ENCODE measurements at regions not wholly inside any gene's neighbourhood (a gene's known extent, or its start where the extent isn't known, plus 50 kb on each side); places are given as distances from the start of the nearest gene placed in this dataset.

DNA sequence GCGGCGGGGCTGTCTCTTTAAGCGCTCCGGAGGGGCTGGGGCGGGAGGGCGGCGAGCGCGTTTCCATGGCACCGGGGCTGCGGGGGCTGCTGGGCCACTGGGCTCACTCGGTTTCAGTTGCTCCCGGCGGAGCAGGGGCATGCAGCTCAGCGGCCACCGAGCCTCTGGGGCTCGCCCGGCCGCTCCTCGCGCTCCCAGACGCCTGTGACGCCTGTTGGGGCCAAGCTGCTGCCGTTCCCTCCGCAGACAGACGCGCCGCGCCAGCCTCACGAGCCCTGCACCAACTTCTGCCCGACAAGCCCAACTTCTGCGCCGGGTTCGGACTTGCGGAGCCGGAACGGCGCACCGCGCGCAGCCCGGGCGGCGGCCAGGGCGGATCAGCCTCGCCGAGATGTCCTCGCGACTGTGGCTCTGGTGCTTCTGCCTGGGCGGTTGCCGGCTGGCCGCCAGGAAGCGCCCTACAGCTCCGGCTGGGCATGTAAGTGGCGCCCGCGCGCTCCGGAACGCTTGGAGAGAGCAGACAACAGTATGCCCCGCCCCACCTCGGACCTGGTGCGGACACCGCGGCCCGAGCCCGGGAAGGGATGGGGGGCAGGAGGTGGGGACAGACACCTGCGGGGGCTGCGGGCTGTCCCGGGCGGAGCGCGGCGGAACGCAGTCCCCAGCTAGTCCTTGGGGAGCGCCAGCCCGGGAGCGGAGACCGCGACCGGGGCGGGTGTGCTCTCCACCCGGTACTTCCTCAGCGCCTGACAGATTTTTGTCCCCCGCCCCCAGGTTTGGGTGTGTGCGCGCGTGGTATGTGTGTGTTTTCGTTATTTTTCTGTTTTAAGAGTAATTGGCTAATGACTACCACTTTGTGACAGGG, 154.1 kb upstream of the GOLIM4 start:
- Mint-ChIP-seq H3K27ac (ENCODE audit: low read depth) (no peak overlapping the region), H3K4me3 (peak overlapping the region; percentile 53), H3K9me3 (peaks cover 9% of the 10 kb centered on the region), H3K36me3 (ENCODE audit: insufficient read depth) (no peaks in the 10 kb centered on the region), H3K27me3 (peaks cover 45% of the 10 kb centered on the region), H3K4me1 (peaks cover 8% of the 10 kb centered on the region)
- ATAC-seq (replicated peaks; ENCODE audit: extremely low read depth, poor library complexity, severe bottlenecking) (no peak), DNase-seq (ENCODE audit: low spot score in 2 of 2) (no peak)

DNA sequence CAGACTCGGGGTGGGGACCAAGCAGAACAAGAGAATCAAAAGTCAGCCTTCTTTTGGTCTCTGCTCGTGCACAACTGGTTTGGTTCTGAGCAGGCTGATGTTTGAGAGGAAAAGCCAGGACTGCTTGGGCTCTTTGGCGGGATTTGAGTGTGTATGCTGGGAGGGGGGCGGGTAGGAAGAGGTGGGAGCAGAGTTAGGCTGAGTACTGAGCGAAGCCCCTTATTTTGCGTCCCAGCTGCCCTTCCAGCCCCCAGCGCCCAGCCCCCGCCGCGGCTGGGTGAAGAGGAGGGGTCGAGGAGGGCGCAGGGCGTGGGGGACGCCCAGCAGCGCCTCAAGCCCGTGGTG, 153.5 kb upstream of the GOLIM4 start:
- Mint-ChIP-seq H3K27me3 (peaks cover 45% of the 10 kb centered on the region), H3K4me3 (peak overlapping the region; percentile 53), H3K4me1 (peaks cover 8% of the 10 kb centered on the region), H3K36me3 (ENCODE audit: insufficient read depth) (no peaks in the 10 kb centered on the region), H3K27ac (ENCODE audit: low read depth) (no peak overlapping the region), H3K9me3 (peaks cover 6% of the 10 kb centered on the region)
- ATAC-seq (replicated peaks; ENCODE audit: extremely low read depth, poor library complexity, severe bottlenecking) (no peak), DNase-seq (ENCODE audit: low spot score in 2 of 2) (no peak)

DNA sequence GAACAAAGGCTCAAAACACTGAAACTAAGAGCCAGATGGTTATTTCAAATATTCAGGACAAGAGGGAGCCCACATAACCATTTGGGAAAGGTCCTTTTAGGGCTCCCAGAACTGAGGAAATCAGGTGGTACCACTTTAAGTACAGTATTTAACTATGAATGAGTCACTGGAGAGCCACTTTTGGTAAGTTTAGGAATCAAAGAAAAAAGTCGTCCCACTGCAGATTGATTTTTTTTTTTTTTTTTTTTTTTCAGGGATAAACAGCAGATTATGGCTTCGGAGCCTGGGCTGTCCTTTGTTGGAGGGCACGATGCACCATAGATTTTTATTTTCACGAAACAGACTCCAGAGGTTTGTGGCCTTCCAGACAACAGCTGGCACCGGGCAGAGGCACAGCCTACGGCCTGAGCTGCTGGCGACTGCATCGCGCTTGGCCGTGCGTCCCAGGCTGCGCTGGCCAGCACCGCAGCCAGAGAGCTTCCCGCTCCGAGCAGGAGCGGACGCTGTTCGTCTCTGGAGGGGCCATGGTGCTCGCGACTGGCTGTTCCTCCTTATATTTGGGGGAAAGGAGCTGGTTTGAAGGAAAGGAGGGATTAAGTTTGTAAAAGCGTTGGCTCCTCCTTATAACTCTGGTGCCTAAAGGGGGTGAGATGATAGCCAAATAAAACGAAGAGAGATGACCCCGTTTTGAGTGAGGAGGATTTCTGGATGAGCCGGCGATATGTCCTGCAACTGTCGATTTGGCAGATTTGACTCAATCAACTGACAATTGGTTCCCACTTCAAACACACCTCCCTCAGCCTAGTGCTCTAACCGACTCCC, 152.9 kb upstream of the GOLIM4 start:
- no peak for DNase-seq (ENCODE audit: low spot score in 2 of 2)
- Mint-ChIP-seq H3K27me3 (peaks cover 45% of the 10 kb centered on the region), H3K27ac (ENCODE audit: low read depth) (no peak overlapping the region), H3K4me3 (peak overlapping the region; percentile 53), H3K4me1 (peaks cover 8% of the 10 kb centered on the region), H3K9me3 (peaks cover 6% of the 10 kb centered on the region), H3K36me3 (ENCODE audit: insufficient read depth) (no peaks in the 10 kb centered on the region)
- no peak for ATAC-seq (replicated peaks; ENCODE audit: extremely low read depth, poor library complexity, severe bottlenecking)

DNA sequence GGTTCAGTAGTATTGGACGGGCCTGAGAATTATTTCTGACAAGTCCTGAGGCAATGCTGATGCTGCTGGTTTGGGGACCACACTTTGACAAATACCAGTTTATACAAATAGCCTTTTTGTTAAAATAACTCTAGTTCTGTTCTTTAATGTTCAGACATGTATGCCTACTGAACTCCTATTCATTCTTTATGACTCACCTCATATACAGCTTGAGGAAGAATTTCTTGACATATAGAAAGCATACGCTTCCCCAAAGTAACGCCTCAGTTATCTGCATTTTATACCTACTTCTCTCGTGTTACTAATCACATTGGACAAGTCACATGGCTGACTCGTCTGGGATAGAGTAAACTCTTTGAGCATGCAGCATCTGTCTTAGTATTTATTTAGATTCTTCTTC, 145.4 kb upstream of the GOLIM4 start:
- H3K36me3 Mint-ChIP-seq (ENCODE audit: insufficient read depth) = no peaks in the 10 kb centered on the region
- ATAC-seq (replicated peaks; ENCODE audit: extremely low read depth, poor library complexity, severe bottlenecking) (no peak), DNase-seq (ENCODE audit: low spot score in 2 of 2) (no peak)
- no peaks in the 10 kb centered on the region for H3K27me3 Mint-ChIP-seq
- H3K27ac Mint-ChIP-seq (ENCODE audit: low read depth) = no peak overlapping the region
- no peaks in the 10 kb centered on the region for H3K4me1 Mint-ChIP-seq
- no peak overlapping the region for H3K4me3 Mint-ChIP-seq
- no peaks in the 10 kb centered on the region for H3K9me3 Mint-ChIP-seq

DNA sequence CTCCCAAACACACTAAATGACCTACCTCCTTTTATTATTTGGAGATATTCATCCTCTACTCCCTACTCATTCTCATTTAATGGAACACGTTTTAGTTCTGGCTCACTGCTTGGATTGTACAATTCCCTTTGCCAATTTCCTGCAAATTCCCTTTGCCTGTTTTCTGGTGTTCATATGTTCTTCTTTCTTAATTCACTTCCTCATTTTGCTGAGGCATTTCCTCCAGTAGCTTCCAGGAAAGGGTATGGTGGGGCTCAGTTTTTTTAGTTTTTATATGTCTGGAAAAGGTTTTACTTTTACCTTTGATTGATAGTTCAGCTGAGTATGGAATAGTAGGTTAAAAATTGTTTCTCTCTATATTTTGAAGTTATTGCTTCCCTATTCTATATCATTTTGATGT, 143.6 kb upstream of the GOLIM4 start:
- no peak for DNase-seq (ENCODE audit: low spot score in 2 of 2)
- H3K9me3 Mint-ChIP-seq = no peaks in the 10 kb centered on the region
- no peaks in the 10 kb centered on the region for H3K27me3 Mint-ChIP-seq
- H3K4me1 Mint-ChIP-seq = no peaks in the 10 kb centered on the region
- no peak overlapping the region for H3K27ac Mint-ChIP-seq (ENCODE audit: low read depth)
- H3K4me3 Mint-ChIP-seq = no peak overlapping the region
- ATAC-seq (replicated peaks; ENCODE audit: extremely low read depth, poor library complexity, severe bottlenecking) = no peak
- no peaks in the 10 kb centered on the region for H3K36me3 Mint-ChIP-seq (ENCODE audit: insufficient read depth)

DNA sequence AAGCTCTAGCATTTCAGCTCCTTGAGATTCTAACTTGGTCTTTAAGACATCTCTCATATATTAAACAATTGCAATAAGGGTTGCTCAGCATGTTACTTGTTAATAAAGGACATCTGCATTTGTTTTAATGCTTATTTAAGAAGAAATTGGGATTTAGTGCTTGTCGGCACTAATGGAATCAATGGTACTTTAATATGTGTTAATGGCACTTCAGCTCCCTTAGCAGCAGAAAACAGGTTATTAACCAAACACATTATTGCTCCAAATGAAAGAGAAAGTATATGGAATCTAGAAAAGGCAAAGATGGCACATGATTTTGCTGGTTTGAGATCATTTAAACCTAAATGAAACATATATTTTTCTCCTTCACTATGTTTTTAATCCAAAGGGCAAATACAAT, 137.3 kb upstream of the GOLIM4 start:
- no peak overlapping the region for H3K4me3 Mint-ChIP-seq
- no peaks in the 10 kb centered on the region for H3K36me3 Mint-ChIP-seq (ENCODE audit: insufficient read depth)
- H3K27ac Mint-ChIP-seq (ENCODE audit: low read depth) = no peak overlapping the region
- H3K4me1 Mint-ChIP-seq = no peaks in the 10 kb centered on the region
- DNase-seq (ENCODE audit: low spot score in 2 of 2) = no peak
- no peaks in the 10 kb centered on the region for H3K27me3 Mint-ChIP-seq
- peaks cover 5% of the 10 kb centered on the region for H3K9me3 Mint-ChIP-seq
- ATAC-seq (replicated peaks; ENCODE audit: extremely low read depth, poor library complexity, severe bottlenecking) = no peak

DNA sequence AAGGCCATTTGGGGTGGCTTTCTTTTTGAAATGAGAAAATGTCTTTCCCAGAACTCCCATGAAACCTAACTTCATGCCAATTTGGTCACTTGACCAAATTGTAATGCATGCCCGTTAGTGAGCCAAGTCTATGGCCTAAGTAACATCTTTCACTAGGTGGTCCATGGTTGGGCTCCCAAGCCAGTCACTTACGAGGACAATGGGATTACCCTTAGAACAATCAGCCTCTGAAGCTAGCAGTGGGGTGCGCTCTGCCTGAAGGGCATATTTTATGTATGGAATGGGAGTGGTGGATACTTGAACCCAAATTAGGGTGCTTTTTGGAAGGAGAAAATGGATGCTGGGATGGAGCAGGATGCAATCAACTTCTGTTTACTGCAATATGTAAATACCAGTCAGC, 127.4 kb upstream of the GOLIM4 start:
- Mint-ChIP-seq H3K4me3 (no peak overlapping the region), H3K4me1 (no peaks in the 10 kb centered on the region), H3K36me3 (ENCODE audit: insufficient read depth) (no peaks in the 10 kb centered on the region), H3K27ac (ENCODE audit: low read depth) (no peak overlapping the region), H3K9me3 (no peaks in the 10 kb centered on the region), H3K27me3 (no peaks in the 10 kb centered on the region)
- DNase-seq (ENCODE audit: low spot score in 2 of 2) (no peak), ATAC-seq (replicated peaks; ENCODE audit: extremely low read depth, poor library complexity, severe bottlenecking) (no peak)

DNA sequence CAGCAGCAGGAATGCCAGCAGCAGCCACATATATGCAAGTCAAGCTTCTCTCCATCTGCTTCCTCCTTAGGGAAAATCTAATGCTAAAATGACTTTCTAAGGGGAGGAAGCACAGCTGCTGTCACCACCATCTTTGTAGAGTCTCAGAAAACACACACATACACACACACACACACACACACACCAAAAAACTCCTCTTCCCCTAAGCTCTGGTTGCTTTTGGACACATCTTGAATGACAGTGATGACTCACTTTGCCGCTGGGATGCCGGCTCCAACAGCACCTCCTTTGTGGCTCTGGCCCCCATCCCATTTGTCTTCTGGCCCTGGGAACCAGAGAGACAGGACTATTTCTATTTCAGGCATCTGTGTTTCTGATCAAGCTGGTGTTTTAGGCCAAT, 124.8 kb upstream of the GOLIM4 start:
- Mint-ChIP-seq H3K9me3 (no peaks in the 10 kb centered on the region), H3K36me3 (ENCODE audit: insufficient read depth) (no peaks in the 10 kb centered on the region), H3K4me1 (no peaks in the 10 kb centered on the region), H3K4me3 (no peak overlapping the region), H3K27me3 (no peaks in the 10 kb centered on the region), H3K27ac (ENCODE audit: low read depth) (no peak overlapping the region)
- no peak for ATAC-seq (replicated peaks; ENCODE audit: extremely low read depth, poor library complexity, severe bottlenecking)
- no peak for DNase-seq (ENCODE audit: low spot score in 2 of 2)

DNA sequence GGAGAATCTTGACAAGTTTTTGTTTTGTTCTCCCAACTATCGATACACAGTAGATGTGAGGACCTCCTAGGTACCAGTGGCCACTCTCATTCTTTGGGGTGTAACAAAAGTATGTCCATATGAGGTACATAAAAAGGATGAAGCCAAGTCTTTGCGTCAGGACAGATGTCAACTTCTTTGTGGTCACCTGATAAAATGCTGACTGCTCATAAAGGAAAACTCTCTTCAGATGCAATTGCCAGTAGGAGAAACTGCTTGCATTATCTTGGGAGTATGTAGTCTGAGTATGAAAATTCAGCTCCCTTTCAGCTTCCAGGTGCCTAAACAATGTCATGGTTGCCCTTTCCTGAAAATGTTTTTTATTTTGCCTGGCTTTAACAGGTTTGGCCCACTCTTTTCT, 123.8 kb upstream of the GOLIM4 start:
- H3K27me3 Mint-ChIP-seq = no peaks in the 10 kb centered on the region

DNA sequence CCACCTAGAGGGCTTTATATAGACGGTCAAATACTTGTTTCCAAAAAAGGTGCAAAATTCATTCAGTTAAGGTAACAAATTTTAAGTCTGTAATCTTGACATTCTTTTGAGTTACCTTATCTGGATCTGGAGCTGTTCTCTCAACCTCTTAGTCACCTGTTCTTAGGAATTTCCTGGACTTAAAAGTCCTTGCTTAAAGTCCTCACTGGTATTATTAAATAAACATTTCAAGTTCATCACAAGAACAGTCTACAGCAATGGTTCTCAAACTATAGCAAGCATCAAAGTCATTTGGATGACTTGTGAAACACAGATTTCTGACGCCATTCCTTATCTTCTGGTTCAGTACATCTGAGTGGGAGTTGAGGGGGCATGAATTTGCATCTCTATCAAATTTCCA, 122.9 kb upstream of the GOLIM4 start:
- H3K27ac Mint-ChIP-seq (ENCODE audit: low read depth) = no peak overlapping the region
- no peak for ATAC-seq (replicated peaks; ENCODE audit: extremely low read depth, poor library complexity, severe bottlenecking)
- H3K9me3 Mint-ChIP-seq = no peaks in the 10 kb centered on the region
- no peaks in the 10 kb centered on the region for H3K27me3 Mint-ChIP-seq
- H3K36me3 Mint-ChIP-seq (ENCODE audit: insufficient read depth) = no peaks in the 10 kb centered on the region
- DNase-seq (ENCODE audit: low spot score in 2 of 2) = no peak
- H3K4me1 Mint-ChIP-seq = peaks cover 5% of the 10 kb centered on the region
- H3K4me3 Mint-ChIP-seq = no peak overlapping the region

More for the DNA sequence above, 123.8 kb upstream of the GOLIM4 start:
- DNase-seq (ENCODE audit: low spot score in 2 of 2) (no peak), ATAC-seq (replicated peaks; ENCODE audit: extremely low read depth, poor library complexity, severe bottlenecking) (no peak)
- no peaks in the 10 kb centered on the region for H3K36me3 Mint-ChIP-seq (ENCODE audit: insufficient read depth)
- H3K4me3 Mint-ChIP-seq = no peak overlapping the region
- no peaks in the 10 kb centered on the region for H3K4me1 Mint-ChIP-seq
- H3K9me3 Mint-ChIP-seq = no peaks in the 10 kb centered on the region
- H3K27ac Mint-ChIP-seq (ENCODE audit: low read depth) = no peak overlapping the region

DNA sequence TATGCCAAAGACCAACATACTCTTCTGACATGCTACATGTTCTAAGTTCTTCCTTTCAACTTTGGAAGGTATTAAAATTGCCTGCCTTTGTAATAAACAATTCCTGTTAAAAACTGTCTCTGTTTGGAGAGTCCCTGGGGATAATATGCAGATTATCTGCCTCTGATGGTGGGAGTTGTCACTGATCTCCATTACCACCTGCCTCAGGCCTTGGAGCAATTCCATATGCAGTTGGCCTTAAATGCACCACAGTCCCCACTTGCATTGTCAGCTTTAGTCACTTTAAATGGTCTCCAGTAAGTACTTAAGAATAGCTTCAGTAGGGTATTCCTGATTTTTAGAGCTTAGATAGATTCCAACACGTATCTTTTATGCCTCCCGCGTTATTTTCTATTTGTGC, 121.1 kb upstream of the GOLIM4 start:
- Mint-ChIP-seq H3K27ac (ENCODE audit: low read depth) (no peak overlapping the region), H3K36me3 (ENCODE audit: insufficient read depth) (no peaks in the 10 kb centered on the region)
- ATAC-seq (replicated peaks; ENCODE audit: extremely low read depth, poor library complexity, severe bottlenecking) = no peak

DNA sequence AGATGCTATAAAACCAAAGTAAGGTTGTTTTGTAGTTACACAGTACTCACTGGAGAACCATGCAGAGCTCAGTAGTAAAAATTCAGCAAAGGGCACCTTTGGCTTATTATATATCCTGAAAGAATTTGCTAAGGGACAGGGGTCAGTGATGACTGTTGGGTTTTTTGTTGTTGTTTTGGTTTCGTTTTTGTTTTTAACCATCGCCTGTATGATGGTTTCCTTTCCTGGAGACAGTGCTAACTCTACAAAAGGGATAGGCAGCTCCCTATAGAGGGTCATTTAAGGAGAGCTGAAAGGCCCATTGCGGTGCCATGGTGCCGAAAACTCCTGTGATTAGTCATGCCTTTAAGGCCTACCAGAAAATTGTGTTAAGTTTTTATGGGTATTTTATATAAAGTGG, 118.2 kb upstream of the GOLIM4 start:
- peak overlapping the region; percentile 46 for H3K4me3 Mint-ChIP-seq
- no peak for ATAC-seq (replicated peaks; ENCODE audit: extremely low read depth, poor library complexity, severe bottlenecking)

More for the DNA sequence above, 121.1 kb upstream of the GOLIM4 start:
- Mint-ChIP-seq H3K4me3 (no peak overlapping the region), H3K4me1 (peaks cover 5% of the 10 kb centered on the region), H3K27me3 (no peaks in the 10 kb centered on the region), H3K9me3 (no peaks in the 10 kb centered on the region)
- no peak for DNase-seq (ENCODE audit: low spot score in 2 of 2)

More for the DNA sequence above, 118.2 kb upstream of the GOLIM4 start:
- H3K4me1 Mint-ChIP-seq = peaks cover 5% of the 10 kb centered on the region
- H3K27me3 Mint-ChIP-seq = no peaks in the 10 kb centered on the region
- no peaks in the 10 kb centered on the region for H3K36me3 Mint-ChIP-seq (ENCODE audit: insufficient read depth)
- DNase-seq (ENCODE audit: low spot score in 2 of 2) = no peak
- H3K27ac Mint-ChIP-seq (ENCODE audit: low read depth) = no peak overlapping the region
- H3K9me3 Mint-ChIP-seq = no peaks in the 10 kb centered on the region

All from central memory CD8-positive, alpha-beta T cell (primary cell).